HG02943 (cell line): ENCODE measurements at regions not wholly inside any gene's neighbourhood (a gene's known extent, or its start where the extent isn't known, plus 50 kb on each side); places are given as distances from the start of the nearest gene placed in this dataset.

Experiments
- ATAC-seq: cut with Tn5 transposase; IDR thresholded peaks from one replicate; pipeline ENCODE4 v1.9.1; 2021; ENCODE audit warnings: mild to moderate bottlenecking, low read depth, moderate library complexity; ENCODE audit not compliant: unreplicated experiment

DNA sequence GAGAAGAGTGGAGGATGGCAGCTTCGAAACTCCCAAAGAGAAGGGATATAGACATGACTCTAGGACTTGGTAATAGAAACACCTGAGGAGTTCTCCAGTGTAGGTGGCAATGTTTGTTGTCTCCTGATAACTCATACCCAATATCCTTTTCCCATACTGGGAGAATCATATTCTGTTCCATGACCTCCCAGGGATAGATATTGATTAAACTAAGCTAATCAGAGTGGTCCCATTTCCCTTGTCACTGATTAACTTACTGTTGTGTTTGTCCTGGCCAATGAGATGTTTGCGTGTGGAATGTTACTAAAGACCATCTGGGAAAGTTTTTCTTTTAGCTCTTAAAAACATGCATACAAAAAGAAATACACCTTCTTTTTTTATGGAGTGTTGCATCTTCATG is 85.6 kb downstream of the RPL22L1 start:
- ATAC-seq, result no peak

DNA sequence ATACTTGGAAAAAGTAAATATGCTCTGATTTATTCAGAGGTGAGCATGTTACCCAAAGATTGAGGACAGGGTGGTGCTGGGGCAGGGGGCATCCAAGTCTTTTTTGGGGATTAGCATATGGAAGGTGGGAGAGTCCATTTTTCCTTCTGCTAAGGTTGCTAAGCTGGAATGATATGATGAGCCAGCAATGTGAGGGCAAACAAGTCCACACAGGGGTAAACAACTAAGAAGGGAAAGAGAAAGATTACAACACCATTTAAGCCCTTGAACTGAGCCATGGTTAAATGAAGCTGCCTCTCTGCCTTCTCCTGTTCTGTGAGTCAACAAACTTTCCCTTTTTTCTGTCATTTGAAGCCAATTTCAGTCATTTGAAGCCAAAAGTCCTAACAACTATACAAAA is 89.0 kb downstream of the RPL22L1 start:
- ATAC-seq, result no peak

DNA sequence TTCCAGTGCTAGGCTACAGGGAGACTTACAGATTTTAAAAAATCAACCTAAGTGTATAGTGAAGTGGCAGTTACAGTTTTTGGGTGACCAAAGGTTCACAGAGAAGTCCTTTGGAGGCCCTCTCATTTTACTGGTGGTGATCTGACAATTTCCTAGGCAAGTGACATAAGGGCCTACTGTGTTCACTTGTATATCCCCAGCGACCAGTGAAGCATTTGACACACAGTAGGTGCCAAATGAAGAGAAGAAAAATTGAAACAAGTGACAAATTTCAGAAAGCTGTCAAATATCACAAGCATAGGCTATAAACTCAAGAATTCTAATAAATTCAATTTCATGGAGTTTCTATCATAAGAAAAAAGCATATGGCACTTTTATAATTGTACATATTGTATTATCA is 89.5 kb downstream of the RPL22L1 start:
- no peak for ATAC-seq

DNA sequence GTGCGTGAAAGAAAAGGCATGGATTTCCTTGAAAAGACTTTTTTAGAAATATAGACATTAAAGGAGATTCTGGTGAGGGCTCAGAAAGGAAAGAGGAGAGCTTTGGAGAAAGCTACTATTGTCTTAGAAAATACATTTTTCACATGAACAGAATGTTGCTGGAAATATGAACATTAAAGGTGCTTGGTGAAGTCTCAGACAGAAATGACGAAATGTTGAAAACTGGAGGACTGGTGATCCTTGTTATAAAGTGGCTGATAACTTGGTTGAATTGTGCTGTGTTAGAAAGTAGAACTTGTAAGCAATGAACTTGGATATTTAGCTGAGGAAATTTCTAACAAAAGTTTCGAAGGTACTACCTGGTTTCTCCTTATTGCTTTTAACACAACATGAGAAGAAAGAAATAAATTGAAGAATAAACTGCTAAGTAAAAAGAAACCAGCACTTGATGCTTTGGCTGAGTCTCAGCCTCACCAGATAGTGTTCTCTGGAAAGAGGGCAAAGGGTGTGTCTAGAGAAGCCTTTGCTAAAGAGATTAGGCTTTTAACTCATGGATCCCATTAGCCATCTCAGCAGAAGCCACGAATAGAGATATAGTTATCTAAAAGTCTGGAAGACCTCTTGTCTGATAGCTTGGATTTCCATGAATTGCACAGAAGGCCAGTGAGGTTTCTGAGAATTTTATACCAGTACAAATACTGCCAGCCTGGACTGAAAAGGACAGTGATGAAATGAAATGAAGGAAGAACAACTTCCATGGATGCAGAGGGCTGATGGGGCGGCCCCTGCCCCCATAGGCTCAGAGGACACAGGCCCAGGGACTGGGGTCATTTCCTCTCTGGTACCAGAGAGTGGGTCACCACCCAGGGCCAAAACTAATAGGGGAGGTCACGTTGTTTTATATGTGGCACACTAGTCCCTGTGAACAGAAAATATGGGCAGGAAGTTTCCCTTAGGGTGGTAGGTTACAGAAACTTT is 91.5 kb downstream of the RPL22L1 start:
- ATAC-seq, result no peak

DNA sequence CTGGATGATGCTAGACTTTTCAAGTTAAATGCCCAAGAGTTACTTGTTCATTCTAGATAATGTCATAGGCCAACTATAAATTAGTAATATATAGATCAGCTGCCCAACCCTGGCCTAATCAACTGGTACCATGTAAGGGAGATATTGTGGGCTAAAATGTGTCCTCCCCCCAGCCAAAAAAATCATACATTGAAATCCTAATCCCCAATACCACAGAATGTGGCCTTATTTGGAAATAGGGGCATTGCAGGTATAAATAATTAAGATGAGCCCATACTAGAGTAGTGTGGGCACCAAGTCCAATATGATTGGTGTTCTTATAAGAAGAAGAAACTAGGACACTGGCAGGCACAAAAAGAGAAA is 92.5 kb downstream of the RPL22L1 start:
- ATAC-seq, result no peak

DNA sequence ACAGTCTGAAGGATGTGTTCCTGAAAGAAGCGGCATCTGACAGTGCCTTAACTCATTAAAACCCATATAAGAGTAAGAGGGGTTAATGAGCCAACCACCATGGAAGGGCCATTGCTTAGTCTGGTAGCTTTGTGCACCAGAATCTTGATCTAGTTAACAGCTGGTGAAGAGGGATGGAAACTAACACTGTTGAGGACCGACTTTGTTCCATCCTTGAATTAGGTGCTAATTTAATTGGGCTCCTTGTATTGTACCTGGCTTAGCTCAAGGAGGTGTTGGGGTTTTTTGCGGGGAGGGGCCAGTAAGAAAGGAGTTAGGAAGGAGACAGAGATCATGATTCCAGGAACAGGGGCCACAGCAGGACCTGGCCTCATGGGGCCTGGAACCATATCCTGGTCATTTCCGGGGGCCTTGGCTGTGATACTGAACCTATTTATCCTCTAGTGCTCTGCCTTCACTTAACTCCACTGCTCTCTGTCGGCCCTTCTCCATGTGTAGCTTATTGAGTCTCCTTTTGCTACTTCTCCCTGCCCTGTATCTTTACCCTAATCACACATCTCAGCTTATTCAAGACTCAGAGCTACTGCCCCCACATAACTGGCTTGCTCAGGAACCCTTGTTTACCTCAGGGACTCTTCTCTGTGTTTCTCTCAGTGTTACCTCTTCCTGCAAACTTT is 93.0 kb downstream of the RPL22L1 start:
- no peak for ATAC-seq

DNA sequence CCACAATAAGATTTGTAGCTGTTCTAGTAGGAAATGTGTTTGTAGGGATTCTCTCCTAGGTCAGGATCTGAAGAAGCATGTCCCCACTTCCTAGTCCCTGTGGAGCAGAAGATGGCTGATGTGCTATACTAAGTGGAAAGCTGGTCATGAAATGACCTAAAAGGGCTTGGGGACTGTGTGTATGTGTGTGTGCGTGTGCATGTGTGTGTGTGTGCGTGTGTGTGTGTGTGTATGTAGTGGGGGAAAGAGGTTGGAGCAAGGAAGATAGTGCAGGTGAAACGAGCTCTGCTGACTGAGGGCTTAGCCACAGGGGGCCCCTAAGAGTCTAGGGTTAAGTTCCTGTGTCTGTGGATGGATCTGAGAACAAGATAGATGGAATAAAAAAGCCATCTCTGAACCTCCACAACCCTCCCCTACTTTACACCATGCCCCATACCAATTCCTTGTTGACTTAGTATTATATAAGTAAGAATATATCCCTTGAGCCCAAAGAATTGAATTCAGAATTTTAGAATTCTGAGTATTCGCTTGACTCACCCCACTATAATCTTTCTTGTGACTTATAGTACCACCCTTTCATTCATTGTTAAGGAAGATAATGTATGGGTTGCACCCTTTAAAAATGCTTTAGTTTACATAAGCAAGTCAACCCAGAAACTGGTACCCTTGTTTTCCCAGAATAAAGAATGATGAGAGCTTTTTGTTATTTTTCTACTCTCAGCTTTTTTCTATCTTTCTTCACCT is 96.1 kb downstream of the RPL22L1 start:
- ATAC-seq, result no peak

DNA sequence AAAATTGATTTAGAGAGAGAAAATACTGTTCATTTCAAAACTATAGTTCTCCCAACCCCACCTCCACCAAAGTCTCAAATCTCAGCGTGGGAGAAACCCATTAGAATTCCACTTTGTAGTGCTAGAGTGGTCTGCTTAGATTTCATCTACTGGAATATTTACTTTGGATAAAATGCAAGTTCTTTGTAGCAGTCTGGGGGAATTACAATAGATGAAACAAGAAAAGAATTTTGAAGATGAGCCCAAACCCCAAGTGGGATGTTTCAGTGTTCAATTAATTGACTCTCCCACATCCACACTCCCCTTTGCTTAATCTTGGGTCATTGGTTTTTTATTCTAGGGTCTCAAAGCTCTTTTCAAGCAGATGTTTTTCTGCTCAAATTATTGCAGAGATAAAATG is 97.8 kb downstream of the RPL22L1 start:
- no peak for ATAC-seq

DNA sequence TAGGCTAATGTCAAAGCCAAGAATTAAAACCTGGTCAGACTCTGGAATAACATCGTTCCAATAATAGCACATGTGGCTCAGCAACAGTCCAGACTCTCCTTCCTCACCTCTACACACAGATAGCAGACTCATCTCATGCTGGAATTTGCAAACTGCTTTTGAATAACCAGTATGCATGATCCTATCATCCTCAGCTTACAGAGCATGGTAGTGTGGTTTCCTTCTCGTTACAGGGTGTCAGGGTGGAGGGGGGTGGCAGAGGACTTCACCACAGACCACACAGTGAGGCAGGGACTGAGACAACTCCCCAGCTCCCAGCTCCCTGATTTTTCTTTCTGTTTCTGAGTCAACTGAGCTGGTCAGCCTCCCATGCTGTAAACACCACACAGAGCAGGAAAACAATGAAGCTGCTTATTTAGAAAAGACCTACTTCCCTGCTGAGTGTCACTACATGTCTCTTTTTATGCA is 101.6 kb downstream of the RPL22L1 start:
- no peak for ATAC-seq

DNA sequence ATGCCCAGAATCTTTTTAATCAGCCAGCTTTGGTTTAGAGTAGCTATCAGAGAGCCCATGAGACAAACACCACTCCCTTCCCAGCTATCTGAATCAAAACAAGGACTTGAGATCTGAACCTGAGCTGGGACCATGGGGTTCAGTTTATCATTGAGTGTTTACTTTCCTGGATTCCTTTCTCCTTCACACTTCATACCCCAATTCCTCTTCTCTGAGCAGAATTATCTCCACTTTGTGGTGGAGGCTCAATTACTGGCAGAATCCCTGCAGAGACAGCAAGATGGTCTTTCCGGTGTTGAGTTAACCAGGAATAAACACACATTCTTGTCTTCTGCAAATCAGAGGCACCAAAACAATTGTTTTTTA is 102.4 kb downstream of the RPL22L1 start:
- no peak for ATAC-seq

DNA sequence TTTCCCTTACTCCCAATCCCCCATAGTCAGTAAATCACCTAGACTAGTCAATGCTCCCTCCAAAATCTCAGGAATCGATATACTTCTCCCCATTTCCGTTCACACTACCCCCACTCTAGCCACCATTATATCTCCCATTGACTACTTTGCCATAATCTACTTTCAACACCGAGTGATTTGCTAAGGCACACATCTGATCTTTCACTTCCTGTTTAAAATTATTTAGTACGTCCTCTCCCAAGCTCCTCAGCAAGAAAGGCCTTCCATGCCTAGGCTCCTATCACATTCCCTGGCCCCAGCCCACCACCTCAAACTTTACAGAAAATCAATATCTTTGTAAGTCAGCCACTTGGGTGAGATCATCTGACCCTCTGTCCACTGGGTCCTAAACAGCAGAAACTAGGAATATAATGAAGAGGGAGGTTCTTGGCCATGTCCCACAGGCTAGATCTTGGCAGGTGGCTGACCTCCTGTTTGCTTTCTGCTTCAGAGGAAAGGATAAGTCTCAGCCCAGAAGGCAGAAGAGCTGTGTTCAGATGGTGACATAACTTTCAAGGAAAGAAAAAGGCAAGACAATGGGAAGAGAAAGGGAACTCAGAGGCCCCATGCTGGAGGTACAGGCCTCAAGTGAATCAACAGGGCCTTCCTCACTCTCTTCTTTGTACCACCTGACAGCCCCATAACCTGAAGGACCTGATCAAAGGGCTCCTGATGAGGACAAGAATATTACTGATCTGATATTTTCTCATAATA is 103.0 kb downstream of the RPL22L1 start:
- no peak for ATAC-seq

DNA sequence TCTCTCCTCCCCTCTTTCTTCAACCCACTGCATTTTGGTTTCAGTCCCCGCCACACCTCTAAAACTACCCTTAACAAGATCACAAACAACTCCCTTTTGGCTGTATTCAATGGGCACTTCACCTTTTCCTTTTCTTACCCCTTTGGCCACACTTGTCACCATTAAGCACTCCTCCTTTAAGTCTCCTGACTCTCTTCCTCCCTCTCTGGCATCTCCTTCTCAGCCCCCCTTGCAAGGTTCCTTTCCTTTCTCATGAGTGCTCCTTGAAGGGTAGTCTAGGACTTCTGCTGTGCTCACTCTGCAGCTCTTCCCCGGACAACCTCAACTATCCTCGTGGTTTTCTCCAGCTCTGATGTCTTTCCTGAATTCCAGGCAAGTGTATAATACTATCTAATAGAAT is 103.7 kb downstream of the RPL22L1 start:
- no peak for ATAC-seq

DNA sequence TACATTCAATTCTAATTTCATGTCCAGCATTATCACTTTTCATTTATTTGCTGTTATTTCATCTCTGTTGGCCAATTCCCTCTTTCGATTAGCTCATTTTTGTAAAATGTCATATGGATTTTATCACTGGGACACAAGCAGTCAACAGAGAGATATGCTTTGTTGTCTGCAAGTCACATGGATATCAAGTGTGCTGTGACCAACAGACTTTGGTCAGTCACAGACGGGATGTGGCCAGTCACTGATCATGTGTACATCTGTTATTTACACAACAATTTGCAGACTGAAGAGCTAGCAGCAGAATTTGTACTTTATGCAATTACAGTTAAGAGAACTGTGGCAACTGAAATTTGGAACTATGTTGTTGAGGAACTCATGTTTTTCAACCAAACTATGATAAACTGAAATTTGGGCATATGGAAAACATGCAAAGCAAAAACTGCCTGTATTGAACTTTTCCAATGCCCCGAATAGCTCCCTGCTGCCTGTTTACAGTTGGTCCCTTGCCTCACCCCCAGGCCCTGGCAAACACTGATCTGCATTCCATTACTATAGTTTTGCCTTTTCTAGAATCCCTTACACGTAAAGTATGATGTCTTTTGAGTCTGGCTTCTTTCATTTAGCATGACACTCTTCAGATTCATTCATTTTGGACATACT is 104.4 kb downstream of the RPL22L1 start:
- no peak for ATAC-seq

DNA sequence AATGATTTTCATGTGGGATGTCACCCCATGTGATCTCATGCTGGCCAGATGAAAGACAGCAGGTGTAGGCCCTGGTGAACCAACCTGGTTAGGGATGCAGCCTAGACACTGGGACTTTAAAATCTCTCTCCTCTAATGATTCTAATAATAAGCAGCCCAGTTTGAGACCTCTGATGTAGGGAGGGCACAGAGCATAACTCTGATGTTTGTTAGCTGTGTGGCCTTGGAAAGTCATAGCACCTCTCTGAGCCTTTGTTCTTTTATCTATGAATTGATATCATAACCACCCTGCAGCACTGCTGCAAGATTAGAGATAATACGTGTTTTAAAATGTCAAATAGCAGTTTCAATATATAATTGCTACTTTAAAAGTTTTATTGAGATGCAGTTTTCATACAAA is 106.0 kb downstream of the RPL22L1 start:
- no peak for ATAC-seq

DNA sequence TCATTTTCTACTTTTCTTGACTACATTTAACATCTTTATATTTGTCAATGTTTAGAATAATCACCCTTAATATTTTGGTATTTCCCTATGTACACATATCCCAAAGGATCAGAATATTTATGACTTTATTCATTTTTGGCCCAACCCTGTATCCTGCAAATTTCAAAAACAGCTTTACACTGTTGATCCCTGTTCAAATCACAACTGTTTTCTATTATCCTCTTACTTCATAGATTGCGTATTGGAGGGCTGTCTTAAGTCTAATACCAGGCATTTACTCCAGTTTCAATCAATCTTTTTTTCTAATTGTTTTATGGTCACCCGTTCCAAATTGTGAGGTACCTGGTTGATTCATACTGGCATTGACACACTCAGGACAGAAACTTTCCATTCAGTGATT is 107.9 kb downstream of the RPL22L1 start:
- ATAC-seq, result no peak

DNA sequence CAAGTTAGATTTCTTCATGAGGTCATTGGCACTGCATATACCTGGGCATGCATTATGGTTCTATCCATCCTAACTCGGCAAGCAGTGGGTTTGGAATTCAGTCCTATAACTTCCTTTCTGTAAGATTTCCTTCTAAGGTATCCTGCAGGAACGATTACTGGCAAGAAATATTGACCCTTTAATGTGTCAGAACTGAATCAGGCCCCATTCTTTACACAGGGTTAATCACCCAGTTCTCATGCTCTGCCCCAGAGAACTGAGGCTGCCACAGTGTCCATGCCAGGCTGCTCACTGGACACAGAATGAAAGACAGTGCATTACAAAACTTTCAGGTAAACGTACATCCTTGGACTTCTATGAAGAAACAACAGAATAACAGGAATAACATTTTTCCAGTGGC is 108.9 kb downstream of the RPL22L1 start:
- no peak for ATAC-seq

DNA sequence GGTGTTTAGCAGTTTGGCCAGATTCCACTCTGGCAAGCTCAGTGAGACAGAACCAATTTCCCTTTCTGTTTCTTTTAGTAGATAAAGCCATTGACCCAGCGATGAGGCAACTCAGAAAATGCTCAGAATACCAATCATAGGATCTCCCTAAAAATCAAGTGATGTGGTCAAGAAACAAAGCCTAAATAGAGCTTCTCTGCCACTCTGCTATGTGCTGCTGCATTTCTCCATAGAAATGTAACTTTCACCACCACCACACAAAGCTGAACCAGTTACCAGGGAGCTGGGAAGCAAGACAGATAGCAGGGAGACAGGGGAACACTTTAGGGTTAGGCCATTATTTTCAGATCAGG is 109.8 kb downstream of the RPL22L1 start:
- no peak for ATAC-seq

DNA sequence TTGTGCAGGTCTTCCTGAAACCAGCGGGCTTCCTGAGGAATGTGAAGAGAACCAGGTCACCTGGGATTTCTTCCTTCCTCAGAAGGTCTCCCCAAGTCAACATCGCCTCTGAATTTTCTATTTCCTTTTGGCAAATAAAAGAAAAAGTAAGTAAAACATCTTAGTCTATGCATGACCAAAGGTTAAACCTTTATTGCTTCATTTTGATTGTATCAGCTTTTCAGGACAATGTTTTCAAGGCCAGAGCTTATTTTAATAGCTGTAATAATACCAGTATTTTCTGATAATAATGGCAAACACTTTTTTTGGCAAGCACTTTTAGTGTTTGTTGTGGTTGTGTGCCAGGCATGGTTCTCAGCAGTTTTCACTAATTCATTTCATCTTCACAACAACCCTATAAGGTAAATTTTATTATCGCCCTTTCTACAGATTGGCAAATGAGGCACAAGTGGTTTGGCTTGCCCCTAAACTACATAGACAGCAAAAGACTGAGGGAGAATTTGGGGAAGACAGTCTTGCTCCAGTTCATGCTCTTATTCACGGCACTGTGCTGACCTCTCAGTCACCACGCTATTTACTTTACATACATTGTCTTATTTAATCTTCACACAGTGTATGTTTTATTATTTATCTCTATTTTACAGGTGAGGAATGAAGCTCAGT is 110.4 kb downstream of the RPL22L1 start:
- no peak for ATAC-seq

DNA sequence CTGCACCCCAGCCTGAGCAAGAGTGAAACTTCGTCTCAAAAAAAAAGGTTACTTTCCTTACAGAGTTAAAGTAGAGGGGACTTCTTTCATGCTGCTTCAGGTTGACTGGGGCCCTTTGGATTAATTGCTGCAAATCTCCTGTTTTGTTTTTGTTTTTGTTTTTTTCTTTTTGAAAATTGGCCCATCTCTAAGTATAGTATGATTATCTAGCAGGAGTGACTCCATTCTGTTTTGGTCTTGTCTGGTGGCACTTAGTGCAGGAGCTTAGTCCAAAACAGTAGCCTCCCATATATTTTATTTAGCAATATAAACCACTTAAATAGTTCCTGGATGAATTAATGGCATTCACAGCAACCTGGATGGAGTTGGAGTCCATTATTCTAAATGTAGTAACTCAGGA is 113.0 kb downstream of the RPL22L1 start:
- no peak for ATAC-seq

DNA sequence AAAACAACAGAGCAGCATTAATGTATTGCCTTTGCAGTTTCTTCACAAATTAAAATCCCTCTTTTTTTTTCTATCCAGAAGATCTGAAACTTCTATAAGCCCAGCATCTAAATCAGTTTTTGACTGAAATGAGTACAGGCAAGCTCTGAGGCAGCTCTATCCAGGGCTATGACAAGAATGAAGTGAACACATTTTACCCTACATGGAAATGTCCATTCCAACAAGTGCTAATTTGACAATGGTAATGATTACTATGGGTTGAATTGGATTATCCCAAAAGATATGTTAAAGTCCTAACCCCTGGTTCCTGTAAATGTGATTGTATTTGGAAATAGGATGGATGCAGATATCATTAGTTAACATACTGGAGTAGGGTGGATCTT is 115.7 kb downstream of the RPL22L1 start:
- ATAC-seq, result no peak
